ENCODE measurements at regions not wholly inside any gene's neighbourhood (a gene's known extent, or its start where the extent isn't known, plus 50 kb on each side); places are given as distances from the start of the nearest gene placed in this dataset.

DNA sequence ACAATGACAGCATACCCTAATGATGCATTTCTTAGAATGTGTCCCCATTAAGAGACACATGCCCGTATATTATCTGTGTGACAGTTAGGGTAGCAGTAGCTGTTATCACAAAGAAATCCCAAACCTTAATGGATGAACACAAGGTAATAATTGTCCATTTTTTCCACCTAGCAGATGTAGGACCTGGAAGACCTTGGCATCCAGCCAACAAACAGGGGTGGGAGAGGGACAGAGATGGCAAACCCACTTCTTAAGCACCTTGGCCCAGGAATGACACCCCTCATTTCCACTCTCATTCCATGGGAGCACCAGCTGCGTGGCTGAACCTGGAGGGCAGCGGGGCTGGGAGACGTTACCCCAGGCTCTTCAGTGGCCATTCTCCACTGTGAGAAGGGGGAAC is 679.0 kb downstream of the AACS start (continued):
- TF ChIP-seq ZNF274 (IDR thresholded peaks at IDR 0.05; ENCODE audit: borderline replicate concordance, extremely low read depth, low read length) (no peak), KDM5A (IDR thresholded peaks at IDR 0.05; ENCODE audit: low read length) (no peak), HDAC2 (IDR thresholded peaks at IDR 0.05; ENCODE audit: borderline replicate concordance in 1 of 2, low read depth in 2 of 2, low read length in 2 of 2) (no peak)
